GM21390 (cell line): ENCODE measurements at regions not wholly inside any gene's neighbourhood (a gene's known extent, or its start where the extent isn't known, plus 50 kb on each side); places are given as distances from the start of the nearest gene placed in this dataset.

Source experiments
- ATAC-seq: cut with Tn5 transposase; IDR thresholded peaks from one replicate; pipeline ENCODE4 v1.9.1; 2021; ENCODE audit not compliant: unreplicated experiment

DNA sequence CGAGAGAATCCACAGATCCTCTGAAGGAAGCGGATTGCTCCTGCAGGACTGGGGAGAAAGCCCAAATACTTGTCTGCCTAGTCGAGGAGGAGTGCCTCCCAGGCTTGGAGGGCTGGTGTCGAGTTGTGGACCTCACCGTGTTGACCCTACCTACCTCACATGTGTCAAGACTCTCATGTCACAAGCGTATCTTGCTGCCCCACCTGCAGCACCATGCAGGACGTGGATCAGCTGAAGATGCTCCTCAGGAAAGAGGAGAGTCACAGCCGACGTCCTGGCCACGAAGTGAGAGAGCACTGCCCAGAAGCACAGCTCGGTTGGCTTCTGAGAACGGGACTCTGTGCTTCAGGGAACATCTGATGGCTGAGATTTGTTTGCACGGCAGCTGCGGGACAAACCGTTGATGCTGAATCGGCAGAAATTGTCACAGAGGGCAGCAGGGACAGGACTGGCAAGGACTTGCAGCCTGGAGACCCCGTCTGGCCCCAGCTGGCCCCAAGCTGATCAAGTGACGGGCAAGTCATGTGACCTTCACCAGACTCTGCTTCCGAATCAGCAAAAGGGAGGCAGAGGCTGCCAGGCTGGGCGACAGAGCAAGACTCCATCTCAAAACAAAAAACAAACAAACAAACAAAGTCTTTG lies 119.1 kb upstream of the ITGA1 start:
- ATAC-seq, result no peak

GRCh38 chr5:52672459-52672858 lies 115.3 kb upstream of the ITGA1 start:
- ATAC-seq, result no peak

DNA sequence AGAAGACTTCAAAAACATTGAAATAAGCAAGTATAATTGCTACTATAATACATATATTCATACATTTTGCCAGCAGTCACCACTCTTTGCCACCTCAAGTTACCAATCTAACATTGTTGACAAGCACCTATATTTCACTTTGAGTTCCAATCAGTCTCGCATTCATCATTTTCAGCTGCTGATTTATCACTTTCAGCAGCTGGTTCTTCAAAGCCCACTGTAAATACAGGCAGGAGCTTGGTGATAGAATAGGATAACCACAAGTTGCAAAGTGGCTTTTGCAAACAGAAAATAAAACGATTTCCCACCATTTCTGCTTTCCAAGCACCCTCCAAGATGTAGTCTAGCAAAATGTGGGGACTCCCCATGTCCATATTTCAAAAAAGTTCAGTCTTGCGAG lies 114.2 kb upstream of the ITGA1 start:
- ATAC-seq, result no peak

GRCh38 chr5:52674815-52675545 lies 112.7 kb upstream of the ITGA1 start:
- no peak for ATAC-seq

- no peak for ATAC-seq
Measured at GRCh38 chr5:52682492-52682891, 105.2 kb upstream of the ITGA1 start.

GRCh38 chr5:52684051-52684450 lies 103.7 kb upstream of the ITGA1 start:
- no peak for ATAC-seq

- ATAC-seq, result no peak
Measured at GRCh38 chr5:52685566-52685965, 102.2 kb upstream of the ITGA1 start.

DNA sequence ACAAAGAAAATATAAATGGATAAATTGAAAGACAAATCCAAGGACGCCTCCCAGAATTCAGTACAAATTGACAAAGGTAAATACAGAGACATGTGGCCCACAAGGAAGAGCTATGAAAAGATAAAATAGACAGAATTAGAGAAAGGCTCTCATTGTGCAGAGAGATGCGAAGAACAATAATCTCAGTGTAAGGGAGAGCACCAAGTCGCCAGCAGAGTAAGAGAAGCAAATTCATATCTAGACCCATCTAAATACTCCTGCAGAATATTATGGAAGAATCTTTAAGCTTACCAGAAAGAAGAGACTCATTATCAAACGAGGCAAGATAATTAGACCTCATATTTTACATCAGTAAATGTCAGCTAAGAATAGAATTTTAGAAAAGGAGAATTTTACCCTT lies 101.7 kb upstream of the ITGA1 start:
- no peak for ATAC-seq

- ATAC-seq, result no peak
Measured at GRCh38 chr5:52690236-52690768, 97.4 kb upstream of the ITGA1 start.

GRCh38 chr5:52692039-52692438 lies 95.7 kb upstream of the ITGA1 start:
- ATAC-seq, result no peak

- ATAC-seq, result no peak
Measured at GRCh38 chr5:52692606-52693005, 95.1 kb upstream of the ITGA1 start.

GRCh38 chr5:52693280-52693679 lies 94.4 kb upstream of the ITGA1 start:
- no peak for ATAC-seq

DNA sequence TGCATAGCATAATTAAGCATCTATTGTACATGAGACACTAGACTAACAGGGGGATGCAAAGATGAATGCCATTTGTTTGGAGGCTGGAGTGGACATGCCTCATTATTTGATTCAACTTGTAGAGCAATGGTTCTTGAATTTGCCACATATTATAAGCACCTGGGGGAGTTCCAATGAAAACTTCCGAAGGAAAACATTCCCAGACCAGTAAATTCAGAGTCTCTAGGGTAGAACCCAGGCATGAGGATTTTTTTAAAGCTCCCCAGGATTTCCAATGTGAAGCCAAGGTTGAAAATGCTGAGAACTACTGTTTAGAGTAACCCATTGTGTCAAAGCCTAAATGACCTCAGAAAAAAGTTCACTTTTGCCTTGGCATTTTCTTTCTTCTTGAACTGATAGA lies 93.9 kb upstream of the ITGA1 start:
- no peak for ATAC-seq

DNA sequence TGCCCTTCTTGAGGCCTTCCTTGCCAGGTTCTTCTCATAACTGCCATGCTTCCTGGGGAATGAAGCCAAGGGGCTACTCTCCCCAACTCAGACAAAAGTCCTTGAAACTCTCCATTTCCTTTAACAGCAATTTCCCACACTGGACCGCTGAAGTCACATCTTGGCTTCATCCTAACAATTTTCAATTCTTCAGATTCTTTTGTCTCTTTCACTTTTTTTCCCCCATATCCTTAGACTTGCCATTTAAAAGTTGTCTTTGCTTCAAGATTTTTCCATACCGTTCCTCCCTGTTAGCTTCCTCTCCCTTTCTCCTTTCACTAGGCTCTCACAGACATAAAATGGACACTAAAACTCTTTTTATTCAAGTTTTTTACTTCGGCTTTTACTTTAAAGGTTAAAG lies 93.1 kb upstream of the ITGA1 start:
- ATAC-seq, result no peak

- ATAC-seq, result no peak
Measured at GRCh38 chr5:52702877-52703276, 84.8 kb upstream of the ITGA1 start.

DNA sequence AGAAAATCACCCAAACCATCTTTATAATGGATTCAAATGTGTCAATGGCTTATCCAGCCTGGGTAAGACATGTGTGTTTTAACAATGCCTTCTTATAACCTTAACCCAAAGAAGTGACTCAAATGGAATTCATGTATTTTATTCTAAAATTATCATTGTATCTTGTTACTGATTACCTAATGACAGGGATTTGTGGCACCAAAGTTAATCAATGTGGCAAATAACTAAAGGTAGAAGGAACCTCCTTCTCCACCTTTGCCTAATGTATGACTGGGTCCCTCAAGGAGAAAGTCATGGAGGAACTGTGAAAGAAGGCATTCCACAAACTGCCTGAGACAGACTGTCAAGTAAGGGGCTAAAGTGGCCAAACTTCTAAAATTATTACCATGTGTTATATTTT lies 84.4 kb upstream of the ITGA1 start:
- ATAC-seq, result no peak

- no peak for ATAC-seq
Measured at GRCh38 chr5:52705720-52706119, 82.0 kb upstream of the ITGA1 start.

DNA sequence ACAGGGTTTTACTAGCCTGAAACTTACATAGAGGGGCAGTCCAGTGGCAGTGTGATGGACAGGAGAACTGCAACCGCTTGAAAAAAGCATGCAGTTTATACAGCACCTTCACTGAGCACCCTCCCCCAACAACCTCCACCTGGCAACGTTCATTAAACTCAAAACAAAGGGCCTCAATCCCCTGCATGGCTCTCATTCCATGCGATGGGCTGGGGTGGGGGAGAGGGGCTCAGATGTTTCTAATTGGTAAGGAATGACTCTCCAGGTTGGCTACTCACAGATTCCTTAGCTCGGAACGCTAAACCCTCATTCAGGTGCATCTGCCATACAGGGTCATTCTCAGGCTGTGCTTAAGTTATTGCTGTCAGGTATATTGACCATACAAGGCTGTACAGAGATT lies 80.9 kb upstream of the ITGA1 start:
- no peak for ATAC-seq

DNA sequence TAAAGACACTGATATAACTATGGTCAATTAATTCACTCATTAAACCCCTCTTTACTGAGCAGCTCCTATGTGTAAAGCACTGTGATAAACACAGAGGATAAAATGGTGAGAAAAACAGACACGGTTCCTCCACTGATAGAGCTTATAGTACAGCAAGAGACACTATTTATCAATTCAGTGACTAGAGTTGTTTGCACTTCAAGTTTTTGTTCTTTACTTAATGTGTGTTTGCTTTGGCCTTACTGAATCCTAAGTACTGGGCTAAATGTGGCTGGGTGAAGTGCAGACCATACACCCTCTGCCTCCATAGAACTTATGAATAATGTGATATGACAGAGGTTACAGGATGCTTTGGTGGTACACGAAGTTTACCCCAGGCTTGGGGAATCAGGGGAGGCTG lies 80.1 kb upstream of the ITGA1 start:
- no peak for ATAC-seq

- no peak for ATAC-seq
Measured at GRCh38 chr5:52708463-52708862, 79.3 kb upstream of the ITGA1 start.

- no peak for ATAC-seq
Measured at GRCh38 chr5:52709167-52709925, 78.4 kb upstream of the ITGA1 start.
